K562 (cell line): ENCODE measurements at regions not wholly inside any gene's neighbourhood (a gene's known extent, or its start where the extent isn't known, plus 50 kb on each side); places are given as distances from the start of the nearest gene placed in this dataset.

Experiments used
- PPARD ChIP-seq: fragments of 250-450 bp; sonication (Bioruptor Pico); IDR thresholded peaks from 2 replicates; pipeline ENCODE4 v1.8.0; 2022; ENCODE audit warnings: inconsistent platforms, mild to moderate bottlenecking, moderate library complexity
- TF ChIP-seq, protein P1 (sequence below), 3 experiments: IDR thresholded peaks in 2 of 3; conservative IDR thresholded peaks in 1 of 3; 2 replicates each; pipeline ENCODE4 v1.5.1; 2011 to 2012; ENCODE audit warnings: low read length in 3 of 3, mild to moderate bottlenecking in 3 of 3, control low read depth in 2 of 3, improper control_type of control experiment in 1 of 3, inconsistent platforms in 1 of 3, low read depth in 1 of 3, mixed read lengths in 1 of 3, moderate library complexity in 1 of 3; ENCODE audit not compliant: insufficient read depth in 2 of 3
- TF ChIP-seq, protein P2 (sequence below): fragments of 450-650 bp; formaldehyde crosslinking; IDR thresholded peaks from 2 replicates; pipeline ENCODE4 v1.4.0; 2022; ENCODE audit warnings: missing genetic modification characterization
- TF ChIP-seq, protein P3 (sequence below): fragments of 250-450 bp; sonication (Bioruptor Pico); IDR thresholded peaks from 2 replicates; pipeline ENCODE4 v1.9.0; 2021; ENCODE audit warnings: mild to moderate bottlenecking, inconsistent platforms

DNA sequence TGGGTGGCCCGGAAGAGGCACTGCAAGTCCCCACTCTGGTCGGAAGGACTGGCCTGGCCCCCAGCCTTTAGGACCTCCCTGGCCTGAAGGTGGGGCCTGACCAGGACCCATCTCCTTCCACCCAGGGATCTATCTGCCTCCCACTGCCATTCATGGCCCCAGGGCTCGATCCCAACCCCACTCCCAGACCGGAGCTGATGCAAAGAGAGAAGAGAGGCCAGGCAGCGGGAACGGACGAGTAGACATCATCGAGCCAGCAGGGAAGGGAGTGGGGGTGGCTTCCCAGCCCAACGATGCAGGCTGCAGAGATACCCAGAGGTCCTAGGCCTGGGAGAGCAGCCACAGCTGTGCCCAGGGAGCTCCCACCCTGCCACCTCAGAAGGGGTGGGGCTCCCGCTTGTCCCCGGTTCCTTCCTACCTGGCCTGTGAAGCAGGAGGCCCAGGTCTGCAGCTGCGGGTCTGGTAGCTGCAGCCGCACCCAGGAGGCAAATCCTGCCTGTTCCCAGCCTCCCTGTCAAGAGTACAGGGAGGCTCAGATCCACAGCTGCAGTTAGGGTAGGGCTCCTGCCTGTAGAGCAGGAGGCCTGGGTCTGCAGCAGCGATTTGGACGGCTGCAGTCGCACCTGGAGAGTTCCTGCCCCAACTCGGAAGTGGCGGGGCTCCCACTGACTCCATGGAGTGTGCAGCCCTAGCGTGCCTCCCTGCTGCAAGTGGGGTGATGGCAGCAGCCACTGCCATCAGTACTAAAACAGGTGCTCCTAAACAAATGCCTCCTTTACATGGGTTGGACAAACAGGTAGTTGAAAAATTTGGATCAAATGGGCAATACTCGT lies 1151.0 kb upstream of the PHF14 start:
- TF ChIP-seq, protein P1, sequence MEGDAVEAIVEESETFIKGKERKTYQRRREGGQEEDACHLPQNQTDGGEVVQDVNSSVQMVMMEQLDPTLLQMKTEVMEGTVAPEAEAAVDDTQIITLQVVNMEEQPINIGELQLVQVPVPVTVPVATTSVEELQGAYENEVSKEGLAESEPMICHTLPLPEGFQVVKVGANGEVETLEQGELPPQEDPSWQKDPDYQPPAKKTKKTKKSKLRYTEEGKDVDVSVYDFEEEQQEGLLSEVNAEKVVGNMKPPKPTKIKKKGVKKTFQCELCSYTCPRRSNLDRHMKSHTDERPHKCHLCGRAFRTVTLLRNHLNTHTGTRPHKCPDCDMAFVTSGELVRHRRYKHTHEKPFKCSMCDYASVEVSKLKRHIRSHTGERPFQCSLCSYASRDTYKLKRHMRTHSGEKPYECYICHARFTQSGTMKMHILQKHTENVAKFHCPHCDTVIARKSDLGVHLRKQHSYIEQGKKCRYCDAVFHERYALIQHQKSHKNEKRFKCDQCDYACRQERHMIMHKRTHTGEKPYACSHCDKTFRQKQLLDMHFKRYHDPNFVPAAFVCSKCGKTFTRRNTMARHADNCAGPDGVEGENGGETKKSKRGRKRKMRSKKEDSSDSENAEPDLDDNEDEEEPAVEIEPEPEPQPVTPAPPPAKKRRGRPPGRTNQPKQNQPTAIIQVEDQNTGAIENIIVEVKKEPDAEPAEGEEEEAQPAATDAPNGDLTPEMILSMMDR (IDR thresholded peaks at IDR 0.05 in 2 of 3, conservative IDR thresholded peaks at IDR 0.05 in 1 of 3; ENCODE audit: insufficient read depth in 2 of 3, low read depth in 1 of 3, low read length in 3 of 3), result no peak
- TF ChIP-seq, protein P2, sequence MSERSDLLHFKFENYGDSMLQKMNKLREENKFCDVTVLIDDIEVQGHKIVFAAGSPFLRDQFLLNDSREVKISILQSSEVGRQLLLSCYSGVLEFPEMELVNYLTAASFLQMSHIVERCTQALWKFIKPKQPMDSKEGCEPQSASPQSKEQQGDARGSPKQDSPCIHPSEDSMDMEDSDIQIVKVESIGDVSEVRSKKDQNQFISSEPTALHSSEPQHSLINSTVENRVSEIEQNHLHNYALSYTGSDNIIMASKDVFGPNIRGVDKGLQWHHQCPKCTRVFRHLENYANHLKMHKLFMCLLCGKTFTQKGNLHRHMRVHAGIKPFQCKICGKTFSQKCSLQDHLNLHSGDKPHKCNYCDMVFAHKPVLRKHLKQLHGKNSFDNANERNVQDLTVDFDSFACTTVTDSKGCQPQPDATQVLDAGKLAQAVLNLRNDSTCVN (CRISPR knock-in tag), result no peak
- TF ChIP-seq, protein P3, sequence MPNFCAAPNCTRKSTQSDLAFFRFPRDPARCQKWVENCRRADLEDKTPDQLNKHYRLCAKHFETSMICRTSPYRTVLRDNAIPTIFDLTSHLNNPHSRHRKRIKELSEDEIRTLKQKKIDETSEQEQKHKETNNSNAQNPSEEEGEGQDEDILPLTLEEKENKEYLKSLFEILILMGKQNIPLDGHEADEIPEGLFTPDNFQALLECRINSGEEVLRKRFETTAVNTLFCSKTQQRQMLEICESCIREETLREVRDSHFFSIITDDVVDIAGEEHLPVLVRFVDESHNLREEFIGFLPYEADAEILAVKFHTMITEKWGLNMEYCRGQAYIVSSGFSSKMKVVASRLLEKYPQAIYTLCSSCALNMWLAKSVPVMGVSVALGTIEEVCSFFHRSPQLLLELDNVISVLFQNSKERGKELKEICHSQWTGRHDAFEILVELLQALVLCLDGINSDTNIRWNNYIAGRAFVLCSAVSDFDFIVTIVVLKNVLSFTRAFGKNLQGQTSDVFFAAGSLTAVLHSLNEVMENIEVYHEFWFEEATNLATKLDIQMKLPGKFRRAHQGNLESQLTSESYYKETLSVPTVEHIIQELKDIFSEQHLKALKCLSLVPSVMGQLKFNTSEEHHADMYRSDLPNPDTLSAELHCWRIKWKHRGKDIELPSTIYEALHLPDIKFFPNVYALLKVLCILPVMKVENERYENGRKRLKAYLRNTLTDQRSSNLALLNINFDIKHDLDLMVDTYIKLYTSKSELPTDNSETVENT (CRISPR knock-in tag), result no peak
- no peak for TF ChIP-seq PPARD
